ENCODE measurements at regions not wholly inside any gene's neighbourhood (a gene's known extent, or its start where the extent isn't known, plus 50 kb on each side); places are given as distances from the start of the nearest gene placed in this dataset.

- TF ChIP-seq POLR2A (IDR thresholded peaks at IDR 0.05): no peak
- no peak for TF ChIP-seq CTCF (IDR thresholded peaks at IDR 0.05)
Observed at GRCh38 chr12:90366286-90366685, 588.7 kb downstream of the CCER1 start.
